ENCODE measurements at regions not wholly inside any gene's neighbourhood (a gene's known extent, or its start where the extent isn't known, plus 50 kb on each side); places are given as distances from the start of the nearest gene placed in this dataset.
"Not testable (repeated sequence)": the region's sequence is repeated elsewhere in the genome, so short reads cannot be mapped to it uniquely, and the experiment has no call there.

DNA sequence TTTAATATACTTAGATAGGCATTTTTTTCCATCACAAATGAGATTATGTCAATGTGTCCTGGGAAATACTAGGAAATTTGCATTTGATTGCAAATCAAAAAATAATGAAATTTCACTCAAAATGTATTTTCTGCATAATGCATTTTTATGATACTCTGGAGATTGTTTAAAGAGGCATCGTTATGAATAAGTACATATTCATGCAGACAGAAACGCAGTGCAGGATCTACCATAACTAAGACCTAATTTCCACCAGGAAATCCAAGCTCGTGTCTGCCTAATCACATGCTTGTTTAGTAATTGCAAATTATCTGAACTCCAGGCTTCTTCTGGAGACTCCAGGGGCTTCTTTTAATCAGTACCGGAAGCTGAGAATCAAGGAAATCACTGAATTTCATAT, 163.5 kb upstream of the MXRA5 start:
- H3K27me3 ChIP-seq (ENCODE audit: control insufficient read depth, insufficient read depth, low read length): no peaks in the 10 kb centered on the region
- no peaks in the 10 kb centered on the region for H3K4me1 ChIP-seq (ENCODE audit: control insufficient read depth, extremely low read depth, insufficient read depth, low read length)
- H3K27ac ChIP-seq (ENCODE audit: insufficient read depth, low read length): no peak overlapping the region
- no peaks in the 10 kb centered on the region for H3K9me3 ChIP-seq (ENCODE audit: control insufficient read depth, insufficient read depth, low read depth, low read length)
- no peak overlapping the region for H3K4me3 ChIP-seq (replicated peaks in 1 of 4; ENCODE audit: control extremely low read depth in 1 of 4, insufficient read depth in 1 of 4, low read depth in 3 of 4, low read length in 4 of 4)
- TF ChIP-seq EZH2 (IDR thresholded peaks at IDR 0.05; ENCODE audit: low read length, missing control alignments): no peak
- TF ChIP-seq CTCF (conservative IDR thresholded peaks at IDR 0.05 in 1 of 2, IDR thresholded peaks at IDR 0.05 in 1 of 2; ENCODE audit: low read depth in 1 of 2, low read length in 2 of 2): no peak
- H3K9ac ChIP-seq (ENCODE audit: insufficient read depth, low read length): no peak overlapping the region
- no peaks in the 10 kb centered on the region for H4K20me1 ChIP-seq (ENCODE audit: control insufficient read depth, extremely low read depth, insufficient read depth, low read length)
- H3K36me3 ChIP-seq (ENCODE audit: control insufficient read depth, insufficient read depth, low read length): no peaks in the 10 kb centered on the region
- no peak overlapping the region for H3K4me2 ChIP-seq (ENCODE audit: extremely low read depth, insufficient read depth, low read length)
- DNase-seq (ENCODE audit: low read depth in 2 of 2): no peak
- H2AFZ ChIP-seq (ENCODE audit: low read length): no peak overlapping the region
- no peaks in the 10 kb centered on the region for H3K79me2 ChIP-seq (ENCODE audit: control insufficient read depth, insufficient read depth, low read length)

DNA sequence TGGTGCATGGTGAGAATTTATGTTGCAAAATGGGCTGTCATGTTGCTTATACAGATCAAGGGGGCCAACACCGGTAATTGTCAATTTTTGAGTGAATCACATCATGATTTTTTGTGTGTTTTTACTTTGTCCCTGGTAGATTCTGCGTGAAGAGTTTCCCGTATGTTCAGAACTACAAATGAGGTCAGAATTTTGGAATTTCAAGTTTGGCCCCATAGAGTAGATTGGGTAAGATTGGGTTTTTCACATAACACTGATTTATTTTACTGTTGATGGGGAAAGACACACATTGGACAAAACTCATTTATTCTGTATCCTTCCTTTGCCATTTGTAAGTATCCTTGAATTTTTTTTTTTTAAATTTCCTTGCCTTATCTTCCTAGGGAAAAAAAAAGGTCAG, 158.5 kb upstream of the MXRA5 start:
- H3K27ac ChIP-seq (ENCODE audit: insufficient read depth, low read length): no peak overlapping the region
- TF ChIP-seq EZH2 (IDR thresholded peaks at IDR 0.05; ENCODE audit: low read length, missing control alignments) (no peak), CTCF (conservative IDR thresholded peaks at IDR 0.05 in 1 of 2, IDR thresholded peaks at IDR 0.05 in 1 of 2; ENCODE audit: low read depth in 1 of 2, low read length in 2 of 2) (no peak)

DNA sequence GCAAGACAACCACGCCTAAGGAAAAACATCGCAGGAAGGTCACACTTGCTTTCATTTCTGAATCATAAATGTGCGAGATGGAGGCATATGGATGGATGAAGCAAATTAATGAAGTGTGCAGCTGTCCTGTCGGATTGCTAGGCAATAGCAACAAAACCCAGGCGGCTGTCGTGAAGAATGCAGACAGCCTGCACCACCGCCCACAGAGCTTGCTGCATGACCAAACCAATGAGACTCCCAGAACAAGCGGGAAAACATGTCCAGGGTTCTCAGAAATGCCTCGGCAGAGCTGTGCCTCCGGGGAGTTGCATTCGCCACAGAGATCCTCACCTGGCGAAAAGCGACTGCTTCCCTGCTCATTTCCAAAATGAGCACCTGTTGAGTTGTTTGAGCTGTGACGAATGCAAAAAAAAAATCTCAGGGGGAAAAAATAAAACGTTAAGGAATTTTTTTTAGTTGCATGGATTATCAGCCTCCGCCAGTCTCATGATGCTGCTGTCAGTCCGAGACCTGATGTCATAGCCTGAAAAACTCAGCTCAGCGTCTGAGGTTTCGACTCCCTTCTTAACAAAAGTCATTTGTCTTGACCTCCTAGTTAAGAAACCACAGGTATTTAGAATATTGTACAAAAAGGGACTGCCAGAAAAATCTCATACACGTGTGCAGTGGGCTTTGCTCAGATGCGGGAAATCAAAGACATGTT, 155.5 kb upstream of the MXRA5 start:
- no peak overlapping the region for H3K4me3 ChIP-seq (replicated peaks in 1 of 4; ENCODE audit: control extremely low read depth in 1 of 4, insufficient read depth in 1 of 4, low read depth in 3 of 4, low read length in 4 of 4)
- H3K4me1 ChIP-seq (ENCODE audit: control insufficient read depth, extremely low read depth, insufficient read depth, low read length): no peaks in the 10 kb centered on the region
- no peak overlapping the region for H2AFZ ChIP-seq (ENCODE audit: low read length)
- no peaks in the 10 kb centered on the region for H4K20me1 ChIP-seq (ENCODE audit: control insufficient read depth, extremely low read depth, insufficient read depth, low read length)
- peak overlapping the region; percentile 54 for H3K4me2 ChIP-seq (ENCODE audit: extremely low read depth, insufficient read depth, low read length)
- no peaks in the 10 kb centered on the region for H3K79me2 ChIP-seq (ENCODE audit: control insufficient read depth, insufficient read depth, low read length)
- H3K9me3 ChIP-seq (ENCODE audit: control insufficient read depth, insufficient read depth, low read depth, low read length): no peaks in the 10 kb centered on the region
- H3K27me3 ChIP-seq (ENCODE audit: control insufficient read depth, insufficient read depth, low read length): no peaks in the 10 kb centered on the region
- H3K36me3 ChIP-seq (ENCODE audit: control insufficient read depth, insufficient read depth, low read length): no peaks in the 10 kb centered on the region
- H3K9ac ChIP-seq (ENCODE audit: insufficient read depth, low read length): no peak overlapping the region
- H3K27ac ChIP-seq (ENCODE audit: insufficient read depth, low read length): no peak overlapping the region
- TF ChIP-seq EZH2 (IDR thresholded peaks at IDR 0.05; ENCODE audit: low read length, missing control alignments) (no peak), CTCF (conservative IDR thresholded peaks at IDR 0.05 in 1 of 2, IDR thresholded peaks at IDR 0.05 in 1 of 2; ENCODE audit: low read depth in 1 of 2, low read length in 2 of 2) (no peak)
- peak in 1 of 2 donors; percentile 89 for DNase-seq (ENCODE audit: low read depth in 2 of 2)

More for the DNA sequence above, 158.5 kb upstream of the MXRA5 start:
- peak in 1 of 2 donors; percentile 33 for DNase-seq (ENCODE audit: low read depth in 2 of 2)
- Histone ChIP-seq H3K36me3 (ENCODE audit: control insufficient read depth, insufficient read depth, low read length) (no peaks in the 10 kb centered on the region), H3K4me1 (ENCODE audit: control insufficient read depth, extremely low read depth, insufficient read depth, low read length) (no peaks in the 10 kb centered on the region), H3K4me2 (ENCODE audit: extremely low read depth, insufficient read depth, low read length) (no peak overlapping the region), H3K9me3 (ENCODE audit: control insufficient read depth, insufficient read depth, low read depth, low read length) (no peaks in the 10 kb centered on the region), H3K79me2 (ENCODE audit: control insufficient read depth, insufficient read depth, low read length) (no peaks in the 10 kb centered on the region), H4K20me1 (ENCODE audit: control insufficient read depth, extremely low read depth, insufficient read depth, low read length) (no peaks in the 10 kb centered on the region), H3K9ac (ENCODE audit: insufficient read depth, low read length) (no peak overlapping the region), H3K27me3 (ENCODE audit: control insufficient read depth, insufficient read depth, low read length) (no peaks in the 10 kb centered on the region), H3K4me3 (replicated peaks in 1 of 4; ENCODE audit: control extremely low read depth in 1 of 4, insufficient read depth in 1 of 4, low read depth in 3 of 4, low read length in 4 of 4) (no peak overlapping the region), H2AFZ (ENCODE audit: low read length) (no peak overlapping the region)

DNA sequence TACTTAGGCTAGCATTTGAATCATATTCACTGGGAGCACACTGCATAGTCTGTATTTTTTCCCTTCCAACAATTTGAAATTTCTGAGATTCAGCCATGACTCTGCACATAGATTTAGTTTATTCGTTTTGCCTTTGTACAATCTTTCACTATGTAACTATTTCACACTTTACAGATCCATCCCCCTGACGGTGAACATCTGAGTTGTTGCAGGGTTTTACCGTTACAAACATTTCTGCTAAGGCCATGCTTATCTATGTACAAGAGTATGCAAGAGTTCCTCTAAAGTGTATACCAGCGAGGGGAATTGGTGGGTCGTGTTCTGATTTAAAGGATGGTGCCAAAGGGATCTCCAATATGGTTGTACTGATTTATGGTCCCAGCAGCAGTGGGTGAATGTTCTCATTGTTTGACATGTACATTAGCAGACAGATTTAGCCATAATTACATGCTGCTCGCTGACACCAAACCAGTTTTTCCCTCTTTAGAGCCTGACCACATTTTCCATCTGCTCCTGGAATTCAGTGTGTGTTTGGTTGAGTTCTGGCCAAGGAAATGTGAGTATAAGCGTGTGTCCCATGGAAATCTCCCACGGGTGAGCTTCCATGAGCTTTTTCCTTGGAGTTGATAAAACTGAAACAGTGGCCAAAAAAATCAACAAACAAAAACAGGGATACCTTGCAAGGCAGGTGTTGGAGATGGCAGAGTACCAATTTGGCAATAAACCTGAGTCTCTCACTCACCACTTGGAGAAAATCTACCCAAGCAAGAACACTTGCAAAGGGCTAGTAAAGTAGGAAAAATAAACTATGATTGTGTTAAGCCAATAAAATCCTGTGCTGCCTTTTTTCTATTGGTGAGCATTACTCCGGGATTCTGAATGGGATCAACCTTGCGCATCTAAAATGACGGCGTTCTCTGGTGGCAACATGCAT, 149.7 kb upstream of the MXRA5 start:
- DNase-seq (ENCODE audit: low read depth in 2 of 2): peak in 1 of 2 donors; percentile 13
- H3K4me3 ChIP-seq (replicated peaks in 1 of 4; ENCODE audit: control extremely low read depth in 1 of 4, insufficient read depth in 1 of 4, low read depth in 3 of 4, low read length in 4 of 4); H3K36me3 ChIP-seq (ENCODE audit: control insufficient read depth, insufficient read depth, low read length); H4K20me1 ChIP-seq (ENCODE audit: control insufficient read depth, extremely low read depth, insufficient read depth, low read length); H3K4me2 ChIP-seq (ENCODE audit: extremely low read depth, insufficient read depth, low read length); H3K4me1 ChIP-seq (ENCODE audit: control insufficient read depth, extremely low read depth, insufficient read depth, low read length); H3K9me3 ChIP-seq (ENCODE audit: control insufficient read depth, insufficient read depth, low read depth, low read length); H3K27me3 ChIP-seq (ENCODE audit: control insufficient read depth, insufficient read depth, low read length); H3K9ac ChIP-seq (ENCODE audit: insufficient read depth, low read length); H2AFZ ChIP-seq (ENCODE audit: low read length); H3K27ac ChIP-seq (ENCODE audit: insufficient read depth, low read length); H3K79me2 ChIP-seq (ENCODE audit: control insufficient read depth, insufficient read depth, low read length): not testable (repeated sequence)

Measured in fibroblast of lung (primary cell).